ENCODE measurements at regions not wholly inside any gene's neighbourhood (a gene's known extent, or its start where the extent isn't known, plus 50 kb on each side); places are given as distances from the start of the nearest gene placed in this dataset.
A peak's percentile ranks its signal among the peaks of the same experiment; 100 is the strongest.

- ChIA-PET POLR2A (no interaction called here), CTCF (no interaction called here)
- H3K4me3 ChIP-seq (ENCODE audit: low read depth, low read length) = no peak overlapping the region
- peaks cover 13% of the 10 kb centered on the region for H3K4me1 ChIP-seq (ENCODE audit: control insufficient read depth, insufficient read depth, low read length)
- no peaks in the 10 kb centered on the region for H3K36me3 ChIP-seq (ENCODE audit: control insufficient read depth in 2 of 2, insufficient read depth in 1 of 2, low read length in 2 of 2)
- H3K9me3 ChIP-seq (ENCODE audit: control insufficient read depth, insufficient read depth, low read depth, low read length) = no peaks in the 10 kb centered on the region
- H3K27ac ChIP-seq (ENCODE audit: extremely low read depth, low read depth, low read length) = no peak overlapping the region
- TF ChIP-seq KLF1 (tag by site-specific recombination; IDR thresholded peaks at IDR 0.05) (no peak), ZNF157 (tag by site-specific recombination; IDR thresholded peaks at IDR 0.05) (no peak), ZNF114 (tag by site-specific recombination; IDR thresholded peaks at IDR 0.05) (no peak), ZNF501 (tag by site-specific recombination; IDR thresholded peaks at IDR 0.05) (no peak), ZNF76 (tag by site-specific recombination; IDR thresholded peaks at IDR 0.05; ENCODE audit: borderline replicate concordance, low read depth) (no peak), ZNF335 (tag by site-specific recombination; conservative IDR thresholded peaks at IDR 0.05) (no peak), ZNF311 (tag by site-specific recombination; IDR thresholded peaks at IDR 0.05; ENCODE audit: borderline replicate concordance) (no peak), ZBTB1 (tag by site-specific recombination; IDR thresholded peaks at IDR 0.05) (no peak), ZNF776 (tag by site-specific recombination; IDR thresholded peaks at IDR 0.05; ENCODE audit: borderline replicate concordance) (no peak), HOXA7 (CRISPR knock-in tag; IDR thresholded peaks at IDR 0.05; ENCODE audit: borderline replicate concordance) (no peak), GLI2 (tag by site-specific recombination; IDR thresholded peaks at IDR 0.05; ENCODE audit: borderline replicate concordance, low read depth) (no peak), ZNF623 (tag by site-specific recombination; IDR thresholded peaks at IDR 0.05) (no peak)
These were observed 132.9 kb upstream of the RND3 start for GRCh38 chr2:150620416-150620815.

DNA sequence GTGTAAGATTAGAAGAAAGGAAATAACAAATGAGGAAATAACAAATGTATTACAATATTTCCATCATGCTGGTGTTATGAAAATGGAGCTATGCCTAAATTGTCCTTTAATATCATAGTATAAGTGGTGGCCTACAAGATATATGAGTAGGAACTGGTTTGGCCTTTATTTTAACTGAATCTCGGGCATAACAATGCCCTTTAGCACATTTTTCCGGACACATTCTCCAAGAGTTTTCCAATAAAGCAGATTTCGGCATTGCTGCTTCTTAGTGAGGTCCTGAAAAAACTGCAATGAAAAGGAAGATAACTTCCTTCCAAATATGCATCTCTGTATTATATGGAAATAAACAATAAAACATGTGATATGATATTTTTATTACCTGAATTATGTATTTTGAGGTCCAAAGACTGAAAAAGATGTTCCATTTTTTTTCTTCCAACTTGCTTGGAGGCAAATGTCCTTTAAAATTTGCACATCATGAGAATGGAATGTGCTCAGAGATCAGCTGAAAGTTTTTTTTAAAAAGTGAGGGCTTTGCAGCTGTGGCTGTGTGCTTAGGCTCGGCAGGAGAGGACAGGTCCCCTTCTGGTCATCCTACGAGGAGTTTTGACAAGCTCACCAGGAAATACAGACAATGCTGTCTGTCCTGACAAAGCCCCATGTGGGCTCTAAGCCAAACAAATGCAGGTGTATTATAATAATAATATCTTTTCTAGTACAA, 132.3 kb upstream of the RND3 start:
- Histone ChIP-seq H3K27ac (ENCODE audit: extremely low read depth, low read depth, low read length) (no peak overlapping the region), H3K4me3 (ENCODE audit: low read depth, low read length) (no peak overlapping the region), H3K4me1 (ENCODE audit: control insufficient read depth, insufficient read depth, low read length) (peaks cover 13% of the 10 kb centered on the region), H3K36me3 (ENCODE audit: control insufficient read depth in 2 of 2, insufficient read depth in 1 of 2, low read length in 2 of 2) (no peaks in the 10 kb centered on the region), H3K9me3 (ENCODE audit: control insufficient read depth, insufficient read depth, low read depth, low read length) (no peaks in the 10 kb centered on the region)
- POLR2A ChIA-PET = no interaction called here
- CTCF ChIA-PET = no interaction called here
- TF ChIP-seq REST (tag by site-specific recombination; IDR thresholded peaks at IDR 0.05) (no peak), ZBTB1 (tag by site-specific recombination; IDR thresholded peaks at IDR 0.05) (no peak), TCF7L2 (IDR thresholded peaks at IDR 0.05; ENCODE audit: borderline replicate concordance, low read depth, low read length) (no peak), ZNF521 (tag by site-specific recombination; IDR thresholded peaks at IDR 0.05) (no peak), BCL11B (tag by site-specific recombination; IDR thresholded peaks at IDR 0.05; ENCODE audit: low read depth) (no peak), ZNF140 (tag by site-specific recombination; IDR thresholded peaks at IDR 0.05) (no peak), ZBTB48 (tag by site-specific recombination; IDR thresholded peaks at IDR 0.05) (no peak), ZNF488 (tag by site-specific recombination; IDR thresholded peaks at IDR 0.05) (no peak), ZBTB44 (tag by site-specific recombination; IDR thresholded peaks at IDR 0.05) (no peak), ZNF133 (tag by site-specific recombination; IDR thresholded peaks at IDR 0.05) (peak; percentile 63), ZNF510 (tag by site-specific recombination; IDR thresholded peaks at IDR 0.05; ENCODE audit: insufficient replicate concordance) (no peak)
- TF ChIP-seq, protein P1, sequence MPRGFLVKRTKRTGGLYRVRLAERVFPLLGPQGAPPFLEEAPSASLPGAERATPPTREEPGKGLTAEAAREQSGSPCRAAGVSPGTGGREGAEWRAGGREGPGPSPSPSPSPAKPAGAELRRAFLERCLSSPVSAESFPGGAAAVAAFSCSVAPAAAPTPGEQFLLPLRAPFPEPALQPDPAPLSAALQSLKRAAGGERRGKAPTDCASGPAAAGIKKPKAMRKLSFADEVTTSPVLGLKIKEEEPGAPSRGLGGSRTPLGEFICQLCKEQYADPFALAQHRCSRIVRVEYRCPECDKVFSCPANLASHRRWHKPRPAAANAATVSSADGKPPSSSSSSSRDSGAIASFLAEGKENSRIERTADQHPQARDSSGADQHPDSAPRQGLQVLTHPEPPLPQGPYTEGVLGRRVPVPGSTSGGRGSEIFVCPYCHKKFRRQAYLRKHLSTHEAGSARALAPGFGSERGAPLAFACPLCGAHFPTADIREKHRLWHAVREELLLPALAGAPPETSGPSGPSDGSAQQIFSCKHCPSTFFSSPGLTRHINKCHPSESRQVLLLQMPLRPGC (tag by site-specific recombination; IDR thresholded peaks at IDR 0.05) = no peak
- TF ChIP-seq, protein P2, sequence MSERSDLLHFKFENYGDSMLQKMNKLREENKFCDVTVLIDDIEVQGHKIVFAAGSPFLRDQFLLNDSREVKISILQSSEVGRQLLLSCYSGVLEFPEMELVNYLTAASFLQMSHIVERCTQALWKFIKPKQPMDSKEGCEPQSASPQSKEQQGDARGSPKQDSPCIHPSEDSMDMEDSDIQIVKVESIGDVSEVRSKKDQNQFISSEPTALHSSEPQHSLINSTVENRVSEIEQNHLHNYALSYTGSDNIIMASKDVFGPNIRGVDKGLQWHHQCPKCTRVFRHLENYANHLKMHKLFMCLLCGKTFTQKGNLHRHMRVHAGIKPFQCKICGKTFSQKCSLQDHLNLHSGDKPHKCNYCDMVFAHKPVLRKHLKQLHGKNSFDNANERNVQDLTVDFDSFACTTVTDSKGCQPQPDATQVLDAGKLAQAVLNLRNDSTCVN (tag by site-specific recombination; optimal IDR thresholded peaks at IDR 0.05) = no peak
- TF ChIP-seq, protein P3, sequence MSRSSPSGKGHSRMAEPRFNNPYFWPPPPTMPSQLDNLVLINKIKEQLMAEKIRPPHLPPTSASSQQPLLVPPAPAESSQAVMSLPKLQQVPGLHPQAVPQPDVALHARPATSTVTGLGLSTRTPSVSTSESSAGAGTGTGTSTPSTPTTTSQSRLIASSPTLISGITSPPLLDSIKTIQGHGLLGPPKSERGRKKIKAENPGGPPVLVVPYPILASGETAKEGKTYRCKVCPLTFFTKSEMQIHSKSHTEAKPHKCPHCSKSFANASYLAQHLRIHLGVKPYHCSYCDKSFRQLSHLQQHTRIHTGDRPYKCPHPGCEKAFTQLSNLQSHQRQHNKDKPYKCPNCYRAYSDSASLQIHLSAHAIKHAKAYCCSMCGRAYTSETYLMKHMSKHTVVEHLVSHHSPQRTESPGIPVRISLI (tag by site-specific recombination; IDR thresholded peaks at IDR 0.05) = peak; percentile 71; the same call in 1 of the 2 replicates

All from HEK293 (cell line).